ENCODE measurements at regions not wholly inside any gene's neighbourhood (a gene's known extent, or its start where the extent isn't known, plus 50 kb on each side); places are given as distances from the start of the nearest gene placed in this dataset.
"Not testable (repeated sequence)": the region's sequence is repeated elsewhere in the genome, so short reads cannot be mapped to it uniquely, and the experiment has no call there.

DNA sequence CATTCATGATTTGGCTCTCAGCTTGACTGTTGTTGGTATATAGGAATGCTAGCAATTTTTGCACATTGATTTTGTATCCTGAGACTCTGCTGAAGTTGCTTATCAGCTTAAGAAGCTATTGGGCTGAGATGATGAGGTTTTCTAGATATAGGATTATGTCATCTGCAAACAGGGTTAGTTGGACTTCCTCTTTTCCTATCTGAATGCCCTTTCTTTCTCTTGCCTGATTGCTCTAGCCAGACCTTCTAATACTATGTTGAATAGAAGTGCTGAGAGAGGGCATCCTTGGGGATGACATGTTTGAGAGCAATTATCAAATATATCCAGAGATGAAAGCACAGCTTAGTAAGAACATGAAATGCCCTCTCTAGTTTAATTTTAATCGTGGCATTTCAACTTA, 642.4 kb downstream of the NXPH1 start:
- TF ChIP-seq, protein P1, sequence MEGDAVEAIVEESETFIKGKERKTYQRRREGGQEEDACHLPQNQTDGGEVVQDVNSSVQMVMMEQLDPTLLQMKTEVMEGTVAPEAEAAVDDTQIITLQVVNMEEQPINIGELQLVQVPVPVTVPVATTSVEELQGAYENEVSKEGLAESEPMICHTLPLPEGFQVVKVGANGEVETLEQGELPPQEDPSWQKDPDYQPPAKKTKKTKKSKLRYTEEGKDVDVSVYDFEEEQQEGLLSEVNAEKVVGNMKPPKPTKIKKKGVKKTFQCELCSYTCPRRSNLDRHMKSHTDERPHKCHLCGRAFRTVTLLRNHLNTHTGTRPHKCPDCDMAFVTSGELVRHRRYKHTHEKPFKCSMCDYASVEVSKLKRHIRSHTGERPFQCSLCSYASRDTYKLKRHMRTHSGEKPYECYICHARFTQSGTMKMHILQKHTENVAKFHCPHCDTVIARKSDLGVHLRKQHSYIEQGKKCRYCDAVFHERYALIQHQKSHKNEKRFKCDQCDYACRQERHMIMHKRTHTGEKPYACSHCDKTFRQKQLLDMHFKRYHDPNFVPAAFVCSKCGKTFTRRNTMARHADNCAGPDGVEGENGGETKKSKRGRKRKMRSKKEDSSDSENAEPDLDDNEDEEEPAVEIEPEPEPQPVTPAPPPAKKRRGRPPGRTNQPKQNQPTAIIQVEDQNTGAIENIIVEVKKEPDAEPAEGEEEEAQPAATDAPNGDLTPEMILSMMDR (conservative IDR thresholded peaks at IDR 0.05; ENCODE audit: low read depth, low read length): not testable (repeated sequence)
- not testable (repeated sequence) for TF ChIP-seq POLR2A (IDR thresholded peaks at IDR 0.05; ENCODE audit: low read depth, low read length); CEBPB (IDR thresholded peaks at IDR 0.05; ENCODE audit: low read depth, low read length); MAFK (IDR thresholded peaks at IDR 0.05; ENCODE audit: low read depth, low read length); MAZ (IDR thresholded peaks at IDR 0.05; ENCODE audit: borderline replicate concordance, low read depth, low read length); RAD21 (IDR thresholded peaks at IDR 0.05; ENCODE audit: low read length); RCOR1 (IDR thresholded peaks at IDR 0.05; ENCODE audit: insufficient replicate concordance, low read length); BHLHE40 (IDR thresholded peaks at IDR 0.05; ENCODE audit: low read depth, low read length); SMC3 (IDR thresholded peaks at IDR 0.05; ENCODE audit: low read depth, low read length); CHD1 (IDR thresholded peaks at IDR 0.05; ENCODE audit: low read depth, low read length); RFX5 (IDR thresholded peaks at IDR 0.05; ENCODE audit: low read depth, low read length); MXI1 (IDR thresholded peaks at IDR 0.05; ENCODE audit: borderline replicate concordance, low read depth, low read length)
- TF ChIP-seq, protein P2, sequence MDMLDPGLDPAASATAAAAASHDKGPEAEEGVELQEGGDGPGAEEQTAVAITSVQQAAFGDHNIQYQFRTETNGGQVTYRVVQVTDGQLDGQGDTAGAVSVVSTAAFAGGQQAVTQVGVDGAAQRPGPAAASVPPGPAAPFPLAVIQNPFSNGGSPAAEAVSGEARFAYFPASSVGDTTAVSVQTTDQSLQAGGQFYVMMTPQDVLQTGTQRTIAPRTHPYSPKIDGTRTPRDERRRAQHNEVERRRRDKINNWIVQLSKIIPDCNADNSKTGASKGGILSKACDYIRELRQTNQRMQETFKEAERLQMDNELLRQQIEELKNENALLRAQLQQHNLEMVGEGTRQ (IDR thresholded peaks at IDR 0.05; ENCODE audit: low read depth, low read length): not testable (repeated sequence)
- TF ChIP-seq, protein P3, sequence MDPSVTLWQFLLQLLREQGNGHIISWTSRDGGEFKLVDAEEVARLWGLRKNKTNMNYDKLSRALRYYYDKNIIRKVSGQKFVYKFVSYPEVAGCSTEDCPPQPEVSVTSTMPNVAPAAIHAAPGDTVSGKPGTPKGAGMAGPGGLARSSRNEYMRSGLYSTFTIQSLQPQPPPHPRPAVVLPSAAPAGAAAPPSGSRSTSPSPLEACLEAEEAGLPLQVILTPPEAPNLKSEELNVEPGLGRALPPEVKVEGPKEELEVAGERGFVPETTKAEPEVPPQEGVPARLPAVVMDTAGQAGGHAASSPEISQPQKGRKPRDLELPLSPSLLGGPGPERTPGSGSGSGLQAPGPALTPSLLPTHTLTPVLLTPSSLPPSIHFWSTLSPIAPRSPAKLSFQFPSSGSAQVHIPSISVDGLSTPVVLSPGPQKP (IDR thresholded peaks at IDR 0.05; ENCODE audit: borderline replicate concordance, low read depth, low read length): not testable (repeated sequence)

Measured in IMR-90 (cell line).